Trophoblast cell (in vitro differentiated cells and primary cell): ENCODE measurements at regions not wholly inside any gene's neighbourhood (a gene's known extent, or its start where the extent isn't known, plus 50 kb on each side); places are given as distances from the start of the nearest gene placed in this dataset.

Experiments used
- DNase-seq, 2 donors: peaks; one replicate each; pipeline ENCODE4 v3.0.0-alpha.2; 2016
- H2AFZ ChIP-seq: 2 replicates; pipeline ENCODE4 v1.6.1; 2013; ENCODE audit warnings: low read length, moderate library complexity, mild to moderate bottlenecking; ENCODE audit not compliant: insufficient read depth, poor library complexity
- H2AK5ac ChIP-seq: 2 replicates; pipeline ENCODE4 v1.6.1; 2013; ENCODE audit warnings: mild to moderate bottlenecking, low read length
- H2BK120ac ChIP-seq: 2 replicates; pipeline ENCODE4 v1.6.1; 2013; ENCODE audit warnings: low read length, mild to moderate bottlenecking, moderate library complexity; ENCODE audit not compliant: insufficient read depth, poor library complexity
- H2BK12ac ChIP-seq: 2 replicates; pipeline ENCODE4 v1.6.1; 2013; ENCODE audit warnings: mild to moderate bottlenecking, low read length, moderate library complexity
- H2BK5ac ChIP-seq: 2 replicates; pipeline ENCODE4 v1.6.1; 2013; ENCODE audit warnings: low read length, low read depth, moderate library complexity, mild to moderate bottlenecking; ENCODE audit not compliant: poor library complexity
- H3K14ac ChIP-seq: 2 replicates; pipeline ENCODE4 v1.6.1; 2013; ENCODE audit warnings: mild to moderate bottlenecking, low read length
- H3K18ac ChIP-seq: 2 replicates; pipeline ENCODE4 v1.6.1; 2013; ENCODE audit warnings: mild to moderate bottlenecking, low read length
- H3K23ac ChIP-seq: 2 replicates; pipeline ENCODE4 v1.6.1; 2013; ENCODE audit warnings: low read length
- H3K27ac ChIP-seq: 2 replicates; pipeline ENCODE4 v1.5.1; 2013; ENCODE audit warnings: low read depth, mild to moderate bottlenecking, inconsistent platforms, low read length, moderate library complexity
- H3K27me3 ChIP-seq: 2 replicates; pipeline ENCODE4 v1.6.1; 2013; ENCODE audit warnings: inconsistent platforms, mild to moderate bottlenecking, low read length, moderate library complexity; ENCODE audit not compliant: insufficient read depth
- H3K36me3 ChIP-seq, 2 experiments: 1 replicate in 1 of 2; 2 replicates in 1 of 2; pipeline ENCODE4 v1.6.1; 2013; ENCODE audit warnings: low read length in 2 of 2, mild to moderate bottlenecking in 2 of 2, moderate library complexity in 1 of 2; ENCODE audit not compliant: insufficient read depth in 2 of 2, control insufficient read depth in 1 of 2
- H3K4ac ChIP-seq: 2 replicates; pipeline ENCODE4 v1.6.1; 2013; ENCODE audit warnings: low read depth, mild to moderate bottlenecking, low read length, moderate library complexity
- H3K4me1 ChIP-seq, 2 experiments: 1 replicate in 1 of 2; 2 replicates in 1 of 2; pipeline ENCODE4 v1.6.1; 2013; ENCODE audit warnings: low read length in 2 of 2, mild to moderate bottlenecking in 2 of 2, moderate library complexity in 1 of 2; ENCODE audit not compliant: insufficient read depth in 2 of 2, control insufficient read depth in 1 of 2
- H3K4me2 ChIP-seq: 2 replicates; pipeline ENCODE4 v1.6.1; 2013; ENCODE audit warnings: inconsistent platforms, mild to moderate bottlenecking, low read length, moderate library complexity
- H3K4me3 ChIP-seq: 2 replicates; pipeline ENCODE4 v1.5.1; 2013; ENCODE audit warnings: mild to moderate bottlenecking, low read depth, low read length, inconsistent platforms
- H3K79me1 ChIP-seq: one replicate; pipeline ENCODE4 v1.6.1; 2013; ENCODE audit warnings: low read length
- H3K79me2 ChIP-seq: 2 replicates; pipeline ENCODE4 v1.6.1; 2013; ENCODE audit warnings: low read length, mild to moderate bottlenecking; ENCODE audit not compliant: control insufficient read depth, insufficient read depth, poor library complexity
- H3K9ac ChIP-seq: 2 replicates; pipeline ENCODE4 v1.6.1; 2013; ENCODE audit warnings: mild to moderate bottlenecking, low read length
- H3K9me3 ChIP-seq: 2 replicates; pipeline ENCODE4 v1.6.1; 2013; ENCODE audit warnings: low read depth, mild to moderate bottlenecking, control low read depth, inconsistent platforms, low read length; ENCODE audit not compliant: insufficient read depth
- H4K12ac ChIP-seq: 2 replicates; pipeline ENCODE4 v1.6.1; 2013; ENCODE audit warnings: low read depth, mild to moderate bottlenecking, low read length, moderate library complexity
- H4K8ac ChIP-seq: 2 replicates; pipeline ENCODE4 v1.6.1; 2013; ENCODE audit warnings: low read depth, mild to moderate bottlenecking, low read length, moderate library complexity
- H4K91ac ChIP-seq: one replicate; pipeline ENCODE4 v1.6.1; 2013; ENCODE audit warnings: low read depth, mild to moderate bottlenecking, low read length, moderate library complexity
- WGBS: extraction: QIAGEN DNeasy Blood & Tissue Kit; methylation state at CpG from one replicate; pipeline ENCODE4 v1.1.7; 2013; ENCODE audit warnings: missing lambda C conversion rate; ENCODE audit not compliant: insufficient read length, insufficient coverage; ENCODE audit errors: extremely low coverage; 5-methylcytosine and 5-hydroxymethylcytosine counted together

GRCh38 chrX:148365233-148365632 lies 135.2 kb upstream of the AFF2 start:
- Histone ChIP-seq H3K27me3 (no peaks in the 10 kb centered on the region), H3K9me3 (no peaks in the 10 kb centered on the region), H3K36me3 (no peaks in the 10 kb centered on the region), H2BK12ac (no peak overlapping the region), H3K4me3 (no peak overlapping the region), H2BK120ac (no peak overlapping the region), H2AK5ac (no peak overlapping the region), H3K23ac (no peak overlapping the region), H2AFZ (no peak overlapping the region), H4K91ac (no peak overlapping the region), H3K14ac (no peak overlapping the region), H3K4me2 (no peak overlapping the region), H4K8ac (no peak overlapping the region), H3K9ac (no peak overlapping the region), H3K4me1 (no peaks in the 10 kb centered on the region), H3K79me1 (no peaks in the 10 kb centered on the region), H3K27ac (no peak overlapping the region), H3K79me2 (no peaks in the 10 kb centered on the region), H3K4ac (no peak overlapping the region), H2BK5ac (no peak overlapping the region), H3K18ac (no peak overlapping the region), H4K12ac (no peak overlapping the region)
- no peak for DNase-seq
- no CpG with 5 or more reads among the region's 2 CpGs for WGBS

- Histone ChIP-seq H3K4me3 (no peak overlapping the region), H2BK5ac (no peak overlapping the region), H4K12ac (no peak overlapping the region), H3K79me2 (no peaks in the 10 kb centered on the region), H3K18ac (no peak overlapping the region), H3K4ac (no peak overlapping the region), H4K91ac (no peak overlapping the region), H3K23ac (no peak overlapping the region), H3K79me1 (no peaks in the 10 kb centered on the region), H4K8ac (no peak overlapping the region), H2BK12ac (no peak overlapping the region), H2AFZ (no peak overlapping the region), H3K14ac (no peak overlapping the region), H3K9ac (no peak overlapping the region), H3K27ac (no peak overlapping the region), H3K4me1 (no peaks in the 10 kb centered on the region), H3K36me3 (no peaks in the 10 kb centered on the region), H3K27me3 (no peaks in the 10 kb centered on the region), H2AK5ac (no peak overlapping the region), H3K9me3 (no peaks in the 10 kb centered on the region), H2BK120ac (no peak overlapping the region), H3K4me2 (no peak overlapping the region)
- no peak for DNase-seq
- no CpG with 5 or more reads among the region's 3 CpGs for WGBS
Observed at GRCh38 chrX:148371291-148371690, 129.1 kb upstream of the AFF2 start.

- Histone ChIP-seq H3K9me3 (no peaks in the 10 kb centered on the region), H3K9ac (no peak overlapping the region), H3K36me3 (no peaks in the 10 kb centered on the region), H2BK120ac (no peak overlapping the region), H3K4me2 (no peak overlapping the region), H3K27ac (no peak overlapping the region), H3K4me3 (no peak overlapping the region), H3K4me1 (no peaks in the 10 kb centered on the region), H2BK5ac (no peak overlapping the region), H2BK12ac (no peak overlapping the region), H4K91ac (no peak overlapping the region), H3K4ac (no peak overlapping the region), H4K8ac (no peak overlapping the region), H3K18ac (no peak overlapping the region), H3K27me3 (no peaks in the 10 kb centered on the region), H2AK5ac (no peak overlapping the region), H3K79me2 (no peaks in the 10 kb centered on the region), H3K23ac (no peak overlapping the region), H2AFZ (no peak overlapping the region), H3K14ac (no peak overlapping the region), H3K79me1 (no peaks in the 10 kb centered on the region), H4K12ac (no peak overlapping the region)
- no peak for DNase-seq
- no CpG with 5 or more reads among the region's 4 CpGs for WGBS
Observed at GRCh38 chrX:148372925-148373324, 127.5 kb upstream of the AFF2 start.

- H3K4me3 ChIP-seq = no peak overlapping the region
- no peak for DNase-seq
- H3K4me1 ChIP-seq = no peaks in the 10 kb centered on the region
- no peak overlapping the region for H3K27ac ChIP-seq
- WGBS = no CpG with 5 or more reads among the region's 3 CpGs
- no peak overlapping the region for H3K18ac ChIP-seq
- H2AK5ac ChIP-seq = no peak overlapping the region
- H3K4me2 ChIP-seq = no peak overlapping the region
- no peaks in the 10 kb centered on the region for H3K36me3 ChIP-seq
- no peak overlapping the region for H2AFZ ChIP-seq
- H3K79me1 ChIP-seq = no peaks in the 10 kb centered on the region
- H2BK120ac ChIP-seq = no peak overlapping the region
- no peak overlapping the region for H4K8ac ChIP-seq
- H2BK5ac ChIP-seq = no peak overlapping the region
- H4K91ac ChIP-seq = no peak overlapping the region
- H3K79me2 ChIP-seq = no peaks in the 10 kb centered on the region
- no peak overlapping the region for H3K4ac ChIP-seq
- H3K9ac ChIP-seq = no peak overlapping the region
- no peak overlapping the region for H3K14ac ChIP-seq
- H2BK12ac ChIP-seq = no peak overlapping the region
- H3K9me3 ChIP-seq = no peaks in the 10 kb centered on the region
- no peaks in the 10 kb centered on the region for H3K27me3 ChIP-seq
- no peak overlapping the region for H3K23ac ChIP-seq
- no peak overlapping the region for H4K12ac ChIP-seq
Observed at GRCh38 chrX:148376342-148376741, 124.1 kb upstream of the AFF2 start.
